GM06990 (cell line): ENCODE measurements at regions not wholly inside any gene's neighbourhood (a gene's known extent, or its start where the extent isn't known, plus 50 kb on each side); places are given as distances from the start of the nearest gene placed in this dataset.
"Not testable (repeated sequence)": the region's sequence is repeated elsewhere in the genome, so short reads cannot be mapped to it uniquely, and the experiment has no call there.

Experiments used
- DNase-seq: peaks from one replicate; pipeline ENCODE4 v3.0.0-alpha.2; 2011; ENCODE audit not compliant: insufficient read length; ENCODE audit errors: extremely low read depth
- H3K27me3 ChIP-seq: replicated peaks from 2 replicates; pipeline ENCODE4 v1.6.0; 2011; ENCODE audit warnings: low read length; ENCODE audit not compliant: control insufficient read depth, insufficient read depth
- H3K36me3 ChIP-seq: 2 replicates; pipeline ENCODE4 v1.5.1; 2011; ENCODE audit warnings: low read length; ENCODE audit not compliant: control insufficient read depth, insufficient read depth
- H3K4me3 ChIP-seq: replicated peaks from 2 replicates; pipeline ENCODE4 v1.5.1; 2011; ENCODE audit warnings: low read depth, mild to moderate bottlenecking, control low read depth, low read length
- CTCF ChIP-seq: IDR thresholded peaks from 2 replicates; pipeline ENCODE4 v1.5.1; 2011; ENCODE audit warnings: low read length, control low read depth, mild to moderate bottlenecking, inconsistent platforms; ENCODE audit not compliant: insufficient read depth, poor library complexity, severe bottlenecking

GRCh38 chr10:70985824-70986622 is 97.7 kb upstream of the PCBD1 start:
- no peak for DNase-seq
- Histone ChIP-seq H3K4me3 (no peak overlapping the region), H3K27me3 (no peaks in the 10 kb centered on the region), H3K36me3 (no peaks in the 10 kb centered on the region)
- no peak for TF ChIP-seq CTCF

- DNase-seq = no peak
- Histone ChIP-seq H3K36me3 (no peaks in the 10 kb centered on the region), H3K4me3 (no peak overlapping the region), H3K27me3 (no peaks in the 10 kb centered on the region)
- TF ChIP-seq CTCF = no peak
Measured at GRCh38 chr10:70986623-70986950, 98.2 kb upstream of the PCBD1 start.

GRCh38 chr10:70987396-70988130 is 99.2 kb upstream of the PCBD1 start:
- peaks cover 4% of the 10 kb centered on the region; the same call in 1 of the 2 replicates for H3K27me3 ChIP-seq

GRCh38 chr10:70990156-70990555 is 101.8 kb upstream of the PCBD1 start:
- DNase-seq, H3K36me3 ChIP-seq, H3K4me3 ChIP-seq, H3K27me3 ChIP-seq: not testable (repeated sequence)

More at GRCh38 chr10:70987396-70988130, 99.2 kb upstream of the PCBD1 start:
- Histone ChIP-seq H3K36me3 (no peaks in the 10 kb centered on the region), H3K4me3 (no peak overlapping the region)
- no peak for DNase-seq
- no peak for TF ChIP-seq CTCF

GRCh38 chr10:70990681-70991080 is 102.3 kb upstream of the PCBD1 start:
- no peak for TF ChIP-seq CTCF
- no peak for DNase-seq

More at GRCh38 chr10:70990681-70991080, 102.3 kb upstream of the PCBD1 start:
- Histone ChIP-seq H3K27me3 (peaks cover 4% of the 10 kb centered on the region; the same call in 1 of the 2 replicates), H3K4me3 (no peak overlapping the region), H3K36me3 (no peaks in the 10 kb centered on the region)
